SK-MEL-5 (cell line): ENCODE measurements at regions not wholly inside any gene's neighbourhood (a gene's known extent, or its start where the extent isn't known, plus 50 kb on each side); places are given as distances from the start of the nearest gene placed in this dataset.
"Not testable (repeated sequence)": the region's sequence is repeated elsewhere in the genome, so short reads cannot be mapped to it uniquely, and the experiment has no call there.

Experiments
- DNase-seq: peaks from one replicate; pipeline ENCODE4 v3.0.0-alpha.2; 2016; ENCODE audit warnings: low read depth, low spot score
- in situ Hi-C: cut with HindIII; loops from 2 replicates; pipeline ENCODE4 v1.10.0; 2016; ENCODE audit warnings: low sequenced_read_pairs, high pct_unique_total_duplicates, low pct_unique_long_range_greater_than_20kb

DNA sequence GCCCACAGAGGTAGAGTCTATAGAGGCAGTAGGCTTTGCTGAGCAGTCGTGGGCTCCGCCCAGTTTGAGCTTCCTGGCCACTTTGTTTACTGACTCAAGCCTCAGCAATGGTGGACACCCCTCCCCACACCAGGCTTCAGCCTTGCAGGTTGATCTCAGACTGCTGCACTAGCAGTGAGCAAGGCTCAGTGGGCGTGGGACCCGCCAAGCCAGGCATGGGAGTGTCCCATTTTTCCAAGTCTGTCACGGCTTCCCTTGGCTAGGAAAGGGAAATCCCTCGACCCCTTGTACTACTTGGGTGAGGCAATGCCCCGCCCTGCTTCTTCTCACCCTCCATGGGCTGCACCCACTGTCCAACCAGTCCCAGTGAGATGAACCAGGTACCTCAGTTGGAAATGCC, 135.3 kb upstream of the NT5E start:
- in situ Hi-C loops: no loop called here
- DNase-seq: no peak

DNA sequence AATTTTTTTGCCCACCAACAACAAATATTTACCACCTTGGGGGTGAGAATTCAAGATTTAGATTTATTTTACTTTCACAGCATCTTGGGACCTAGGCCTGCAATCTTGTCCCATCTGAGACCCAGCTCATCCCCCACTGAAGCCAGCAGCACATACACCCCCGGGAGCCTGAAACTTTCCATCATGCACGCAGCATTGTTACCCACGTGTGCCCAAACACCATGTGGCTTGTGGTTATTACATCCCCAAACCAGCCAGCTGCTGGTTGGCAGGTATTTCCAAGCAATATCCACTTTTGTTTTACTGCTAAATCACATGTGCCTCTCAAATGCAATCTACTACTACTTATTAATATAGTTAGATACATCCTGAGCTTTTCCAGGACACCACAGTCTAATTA, 149.3 kb upstream of the NT5E start:
- no peak for DNase-seq
- in situ Hi-C loops: no loop called here

DNA sequence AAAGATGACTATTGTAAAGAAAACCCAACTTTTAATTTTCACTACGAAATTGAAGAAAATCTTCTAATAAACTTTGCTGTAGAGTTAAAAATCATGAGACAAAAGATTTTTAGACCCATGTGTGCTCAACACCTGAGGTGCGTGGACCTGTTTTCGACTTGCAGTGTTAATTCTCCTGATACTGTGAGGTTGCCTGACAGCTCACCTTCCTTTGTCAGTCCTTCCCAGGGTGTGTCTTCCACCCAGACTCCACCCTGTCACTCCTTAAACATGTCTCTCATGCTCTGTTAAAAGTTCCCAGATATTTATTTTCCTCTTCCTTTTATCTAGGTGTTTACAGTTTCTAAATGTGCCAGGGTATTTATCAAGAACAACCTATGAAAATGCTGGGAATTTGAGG, 151.3 kb upstream of the NT5E start:
- DNase-seq: no peak
- in situ Hi-C loops: no loop called here

DNA sequence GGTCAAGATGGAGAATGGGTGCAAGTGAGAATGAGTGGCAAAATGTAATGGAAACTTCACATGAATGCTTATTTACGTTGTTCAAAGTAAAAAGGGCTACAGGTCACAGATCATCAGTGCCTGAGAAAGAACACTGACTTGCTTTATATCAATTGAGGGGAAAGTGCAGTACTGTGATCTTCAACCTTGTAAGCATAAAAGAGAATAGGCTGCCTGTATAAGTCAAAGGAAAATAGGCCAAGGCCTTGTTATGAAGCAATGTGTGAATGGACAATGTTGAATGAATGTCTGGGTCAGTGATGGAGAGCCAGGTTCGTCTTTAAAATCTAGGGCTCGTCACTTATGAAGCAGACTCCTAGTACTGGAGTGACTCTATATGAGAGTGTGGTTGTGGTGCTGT, 158.6 kb upstream of the NT5E start:
- in situ Hi-C loops: no loop called here
- no peak for DNase-seq

DNA sequence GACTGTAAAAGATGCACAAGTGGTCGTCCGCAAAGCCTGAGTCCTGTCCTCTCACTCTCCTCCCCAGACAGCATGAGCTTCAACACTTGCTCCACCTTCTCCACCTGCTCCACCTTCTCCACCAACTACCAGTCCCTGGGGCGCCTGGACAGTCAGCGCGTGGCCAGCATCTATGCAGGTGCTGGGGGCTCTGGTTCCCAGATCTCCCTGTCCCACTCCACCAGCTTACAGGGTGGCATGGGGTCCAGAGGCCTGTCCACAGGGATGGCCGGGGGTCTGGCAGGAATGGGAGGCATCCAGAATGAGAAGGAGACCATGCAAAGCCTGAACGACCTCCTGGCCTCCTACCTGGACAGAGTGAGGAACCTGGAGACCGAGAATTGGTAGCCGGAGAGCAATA, 162.2 kb upstream of the NT5E start:
- no peak for DNase-seq
- in situ Hi-C loops: no loop called here

DNA sequence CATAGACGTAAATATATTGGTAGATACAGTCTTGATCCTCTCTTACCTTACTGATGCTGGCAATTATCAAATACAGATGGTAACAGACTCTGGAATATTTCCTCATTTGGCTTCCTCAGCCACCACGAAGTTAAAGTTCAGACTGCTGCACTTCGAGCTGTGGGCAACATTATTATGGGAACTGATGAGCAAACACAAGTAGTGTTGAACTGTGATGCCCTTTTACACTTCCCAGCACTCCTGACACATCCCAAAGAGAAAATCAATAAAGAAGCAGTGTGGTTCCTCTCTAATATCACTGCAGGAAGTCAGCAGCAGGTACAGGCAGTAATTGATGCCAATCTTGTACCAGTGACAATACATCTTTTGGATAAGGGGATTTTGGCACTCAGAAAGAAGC, 162.7 kb upstream of the NT5E start:
- in situ Hi-C loops: no loop called here
- DNase-seq: no peak

DNA sequence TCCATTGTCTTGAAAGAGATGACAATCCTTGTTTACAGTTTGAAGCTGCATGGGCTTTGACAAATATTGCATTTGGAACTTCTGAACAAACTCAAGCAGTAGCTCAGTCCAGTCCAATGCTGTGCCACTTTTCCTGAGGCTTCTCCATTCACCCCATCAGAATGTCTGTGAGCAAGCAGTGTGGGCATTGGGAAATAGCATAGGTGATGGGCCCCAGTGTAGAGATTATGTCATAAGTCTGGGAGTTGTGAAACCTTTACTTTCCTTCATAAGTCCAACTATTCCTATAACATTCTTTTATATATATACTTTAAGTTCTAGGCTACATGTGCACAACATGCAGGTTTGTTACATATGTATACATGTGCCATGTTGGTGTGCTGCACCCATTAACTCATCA, 163.4 kb upstream of the NT5E start:
- DNase-seq, in situ Hi-C loops: not testable (repeated sequence)

DNA sequence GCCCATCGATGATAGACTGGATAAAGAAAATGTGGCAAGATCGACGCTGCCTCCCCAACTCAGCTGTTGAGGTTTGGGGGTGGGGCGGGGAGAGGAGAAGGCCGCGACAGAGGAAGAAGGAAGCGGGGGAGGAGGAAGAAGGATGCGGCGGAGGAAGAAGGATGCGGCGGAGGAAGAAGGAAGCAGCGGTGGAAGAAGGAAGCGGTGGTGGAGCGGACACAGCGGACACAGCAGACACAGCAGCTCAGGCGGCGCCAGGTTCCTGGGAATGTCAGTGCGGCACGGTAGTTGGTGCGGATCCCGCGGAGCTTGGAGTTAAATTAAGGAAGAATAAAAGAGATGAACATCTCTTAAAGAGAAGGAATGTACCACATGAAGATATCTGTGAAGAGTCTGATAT, 163.9 kb upstream of the NT5E start:
- in situ Hi-C loops: no loop called here
- no peak for DNase-seq

DNA sequence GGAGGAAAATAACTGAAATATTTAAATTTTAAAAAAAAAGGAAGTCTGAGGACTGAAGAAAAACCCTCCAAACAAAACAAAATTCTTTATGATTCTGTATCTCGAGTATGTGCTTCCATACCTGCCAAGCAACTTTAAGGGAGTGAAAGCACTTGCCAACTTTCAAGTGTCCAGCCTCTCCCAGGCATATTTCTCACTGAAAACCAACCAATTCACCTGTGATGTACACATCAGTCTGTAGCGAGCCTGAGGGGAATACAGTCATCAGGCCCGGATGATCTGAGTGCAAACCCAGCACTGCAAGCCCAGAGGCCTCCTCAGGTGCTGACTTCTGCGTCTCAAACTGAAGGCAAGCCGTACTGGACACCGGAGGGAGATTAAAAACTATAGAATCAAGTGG, 164.8 kb upstream of the NT5E start:
- DNase-seq: no peak
- in situ Hi-C loops: no loop called here

DNA sequence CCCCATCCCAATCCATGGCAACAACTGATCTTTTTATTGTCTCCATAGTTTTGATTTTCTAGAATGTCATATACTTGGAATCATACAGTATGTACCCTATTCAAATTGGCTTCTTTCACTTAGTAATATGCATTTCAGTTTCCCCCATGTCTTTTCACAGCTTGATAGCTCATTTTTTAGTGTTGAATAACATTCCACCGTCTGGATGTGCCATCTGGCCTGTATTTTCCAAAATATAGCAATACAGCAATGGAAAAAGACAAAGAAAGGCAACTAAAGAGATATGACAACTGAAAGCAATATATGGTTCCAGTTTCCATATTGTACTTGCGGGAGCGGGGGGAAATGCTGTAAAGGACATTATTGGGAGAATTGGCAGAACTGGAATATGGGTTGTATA, 166.4 kb upstream of the NT5E start:
- in situ Hi-C loops: no loop called here
- DNase-seq: no peak

DNA sequence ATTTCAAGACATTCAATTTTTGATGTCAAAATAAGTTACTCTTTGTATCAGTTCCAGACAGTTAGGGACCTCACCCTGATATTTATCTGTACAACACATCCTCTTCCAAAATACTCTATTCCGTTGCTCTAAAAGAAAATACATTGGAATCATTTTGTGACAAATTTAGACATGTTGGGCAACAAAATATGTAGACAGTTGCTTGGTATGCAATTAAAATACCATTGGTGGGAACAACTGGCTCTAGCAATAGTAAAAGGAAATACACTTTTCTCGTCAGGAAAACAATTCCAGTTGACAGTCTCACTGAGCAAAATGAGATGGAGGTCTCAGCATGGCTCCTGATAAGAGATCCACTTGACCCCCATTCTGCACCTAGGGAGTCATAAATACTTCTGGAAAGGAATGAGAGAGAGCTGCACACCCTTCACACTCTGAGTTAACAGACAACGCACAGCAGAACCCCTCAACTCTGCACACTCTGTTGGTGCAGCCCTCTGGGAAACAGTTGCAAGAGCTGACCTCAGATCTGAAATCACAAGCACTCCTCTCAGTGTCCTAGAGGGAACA, 171.3 kb upstream of the NT5E start:
- DNase-seq: no peak
- in situ Hi-C loops: no loop called here

DNA sequence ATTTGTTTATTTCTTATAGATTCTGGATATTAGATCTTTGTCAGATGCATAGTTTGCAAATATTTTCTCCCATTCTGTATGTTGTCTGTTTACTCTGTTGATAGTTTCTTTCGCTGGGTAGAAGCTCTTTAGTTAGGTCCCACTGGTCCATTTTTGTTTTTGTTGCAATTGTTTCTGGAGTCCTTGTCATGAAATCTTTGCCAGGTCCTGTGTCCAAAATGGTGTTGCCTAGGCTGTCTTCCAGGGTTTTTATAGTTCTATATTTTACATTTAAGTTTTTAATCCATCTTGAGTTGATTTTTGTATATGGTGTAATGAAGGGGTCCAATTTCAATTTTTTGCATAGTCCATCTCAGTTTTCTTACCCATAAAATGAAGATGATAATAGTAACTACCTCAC, 173.9 kb upstream of the NT5E start:
- DNase-seq, in situ Hi-C loops: not testable (repeated sequence)

DNA sequence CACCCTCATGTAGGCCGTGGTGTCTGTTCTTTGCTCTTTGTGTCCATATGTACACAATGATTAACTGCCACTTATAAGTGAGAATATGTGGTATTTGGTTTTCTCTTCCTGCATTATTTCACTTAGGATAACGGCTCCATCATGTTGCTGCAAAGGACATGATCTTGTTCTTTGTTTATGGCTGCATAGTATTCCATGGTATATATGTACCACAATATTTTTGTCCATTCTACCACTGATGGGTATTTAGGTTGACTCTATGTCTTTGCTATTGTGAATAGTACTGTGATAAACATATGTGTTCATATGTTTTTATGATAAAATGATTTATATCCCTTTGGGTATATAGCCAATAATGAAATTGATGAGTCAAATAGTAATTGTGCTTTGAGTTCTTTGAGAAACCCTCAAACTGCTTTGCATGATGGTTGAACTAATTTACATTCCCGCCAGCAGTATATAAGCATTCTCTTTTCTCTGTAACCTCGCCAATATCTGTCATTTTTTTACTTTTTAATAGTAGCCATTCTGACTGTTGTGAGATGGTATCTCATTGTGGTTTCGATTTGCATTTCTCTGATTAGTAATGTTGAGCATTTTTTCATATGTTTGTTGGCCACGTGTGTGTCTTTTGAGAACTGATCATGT, 174.4 kb upstream of the NT5E start:
- no peak for DNase-seq
- in situ Hi-C loops: no loop called here

DNA sequence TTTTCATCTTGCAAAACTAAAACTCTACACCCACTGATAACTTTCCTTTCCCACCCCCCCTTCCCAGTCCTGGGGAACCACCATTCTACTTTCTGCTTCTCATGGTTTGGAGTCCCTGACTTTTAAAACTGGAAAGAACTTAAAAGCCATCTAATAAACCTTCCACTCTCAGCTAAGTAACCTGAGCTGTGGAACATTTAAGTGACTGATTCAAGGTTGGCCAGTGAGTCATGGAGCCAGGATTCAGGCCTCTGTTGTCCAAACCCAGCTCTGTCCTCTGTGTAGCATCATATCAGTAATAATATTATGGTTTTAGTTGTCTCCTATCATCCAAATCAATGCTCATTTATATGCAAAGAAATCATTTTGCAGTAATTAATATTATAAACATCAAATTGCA, 176.0 kb upstream of the NT5E start:
- in situ Hi-C loops: no loop called here
- DNase-seq: no peak

DNA sequence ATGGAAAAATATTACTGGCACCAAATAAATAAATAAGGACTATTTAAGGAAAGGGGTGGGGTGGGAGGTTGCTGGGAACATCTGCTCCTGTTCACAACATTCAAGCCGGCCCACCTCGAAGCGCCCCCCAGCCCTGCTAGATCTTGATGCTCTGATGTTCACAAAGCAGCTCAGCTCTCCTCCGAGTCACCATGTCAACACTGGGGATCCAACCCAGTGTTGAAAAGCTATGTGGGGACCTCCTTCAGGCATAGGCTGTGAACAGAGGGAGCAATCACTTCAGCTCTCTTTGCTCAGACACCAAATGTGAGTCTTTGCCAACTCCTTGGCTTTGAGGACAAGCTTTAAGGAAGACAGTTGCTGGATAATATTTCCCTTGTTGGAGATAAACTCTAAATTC, 176.8 kb upstream of the NT5E start:
- in situ Hi-C loops: no loop called here

DNA sequence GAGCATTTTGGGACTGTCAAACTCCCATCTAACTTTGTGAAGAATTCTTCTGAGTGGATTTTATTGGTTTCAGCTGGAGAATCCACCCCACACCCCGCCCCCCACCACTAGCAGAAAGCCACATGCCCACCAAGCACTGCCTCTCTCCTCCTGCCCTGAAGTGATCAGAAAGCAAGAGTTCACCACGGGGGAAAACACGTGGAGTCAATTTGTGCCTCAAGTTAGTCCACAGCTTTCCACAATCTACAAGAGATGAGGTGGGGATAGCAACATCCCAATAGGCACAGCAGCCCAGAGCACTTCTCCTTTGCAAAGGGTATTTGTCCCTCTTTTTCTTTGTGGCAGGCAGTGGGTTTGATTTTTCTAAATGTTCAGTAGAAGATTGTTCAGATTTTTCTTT, 177.3 kb upstream of the NT5E start:
- no peak for DNase-seq
- in situ Hi-C loops: no loop called here

More for the DNA sequence above, 176.8 kb upstream of the NT5E start:
- no peak for DNase-seq

DNA sequence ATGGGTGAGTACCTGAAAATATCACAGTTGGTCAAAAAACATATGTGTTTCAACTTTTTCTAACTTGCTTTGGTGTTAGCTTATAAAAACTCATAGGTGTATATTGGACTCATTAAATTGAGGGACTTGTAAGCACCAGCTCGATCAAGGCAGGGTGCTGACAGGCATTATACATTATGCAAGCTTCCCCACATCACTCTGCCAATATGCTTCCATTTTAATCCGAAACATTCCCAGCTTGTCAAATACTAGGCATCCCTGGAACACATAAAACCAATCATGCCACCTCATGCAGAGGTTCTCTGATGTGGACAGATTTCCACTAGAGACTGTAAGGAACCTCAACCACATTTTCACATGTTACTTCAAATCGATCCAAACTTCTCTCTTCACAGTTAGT, 187.3 kb upstream of the NT5E start:
- in situ Hi-C loops: no loop called here
- DNase-seq: no peak

DNA sequence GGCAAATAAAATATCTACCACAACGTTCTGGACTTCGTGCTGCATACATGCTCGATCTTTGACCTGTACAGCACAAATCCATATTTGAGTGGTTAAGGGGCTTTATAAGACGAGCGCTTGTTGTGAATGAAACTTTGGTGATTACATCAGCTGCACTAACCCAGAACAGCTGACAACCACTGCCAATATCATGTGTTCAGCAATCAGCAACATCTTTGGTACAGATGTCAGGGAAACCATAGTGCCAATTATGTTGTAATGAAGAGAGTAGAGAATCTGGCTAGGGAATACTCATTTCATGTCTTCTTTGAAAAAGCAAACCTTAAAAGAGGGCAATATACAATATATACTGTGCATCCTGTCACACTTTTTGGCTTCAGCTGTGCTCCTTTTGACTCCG, 188.6 kb upstream of the NT5E start:
- DNase-seq: no peak
- in situ Hi-C loops: no loop called here

DNA sequence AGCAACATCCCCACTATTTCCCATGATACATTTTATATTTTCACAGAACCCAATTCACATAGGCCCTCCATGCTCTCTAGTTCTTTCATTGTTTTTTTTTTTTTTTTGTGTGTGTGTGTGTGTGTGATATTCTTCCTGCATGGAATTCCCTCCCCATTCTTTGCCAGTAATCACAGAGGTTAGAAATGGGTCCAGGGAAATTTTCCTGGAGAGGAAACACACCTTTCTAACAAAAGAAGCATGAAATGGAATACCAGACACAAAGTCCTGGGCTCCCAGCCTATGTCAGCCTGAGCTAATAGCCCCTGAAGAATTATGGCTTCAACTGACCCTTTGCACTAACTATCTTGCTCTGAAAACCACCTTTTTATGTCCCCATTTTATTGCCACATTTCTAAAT, 194.2 kb upstream of the NT5E start:
- in situ Hi-C loops: no loop called here
- DNase-seq: no peak

DNA sequence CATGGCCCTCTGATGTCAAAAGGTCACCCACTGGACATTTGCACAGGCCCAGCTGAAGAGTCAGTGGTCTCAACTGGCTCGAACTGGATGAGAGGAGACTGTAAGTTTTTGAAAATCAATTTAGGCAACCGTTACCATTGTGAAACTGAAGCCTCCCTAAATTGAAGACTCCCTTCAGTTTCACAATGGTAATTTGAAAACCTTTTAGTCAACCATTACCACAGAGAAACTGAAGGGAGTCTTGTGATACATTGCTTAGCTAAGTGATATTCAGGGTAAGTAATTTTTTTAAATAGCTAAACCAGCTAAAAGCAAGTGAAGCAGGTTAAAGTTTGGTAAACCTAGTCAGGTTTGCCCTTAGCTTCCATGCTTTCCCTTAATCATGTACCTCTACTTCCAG, 197.3 kb upstream of the NT5E start:
- no peak for DNase-seq
- in situ Hi-C loops: no loop called here
